Retina (tissue), 1 donor: ENCODE measurements at regions not wholly inside any gene's neighbourhood (a gene's known extent, or its start where the extent isn't known, plus 50 kb on each side); places are given as distances from the start of the nearest gene placed in this dataset.
A peak's percentile ranks its signal among the peaks of the same experiment; 100 is the strongest.
"Not testable (repeated sequence)": the region's sequence is repeated elsewhere in the genome, so short reads cannot be mapped to it uniquely, and the experiment has no call there.

ENCODE experiments used
- DNase-seq: peaks from one replicate; pipeline ENCODE4 v3.0.0-alpha.2; 2016

GRCh38 chr11:121936781-121937447, 179.1 kb downstream of the BLID start:
- no peak for DNase-seq

- DNase-seq, result no peak
These were observed 179.6 kb downstream of the BLID start for GRCh38 chr11:121936370-121936769.

- DNase-seq, result no peak
These were observed 182.3 kb downstream of the BLID start for GRCh38 chr11:121933694-121934093.

DNA sequence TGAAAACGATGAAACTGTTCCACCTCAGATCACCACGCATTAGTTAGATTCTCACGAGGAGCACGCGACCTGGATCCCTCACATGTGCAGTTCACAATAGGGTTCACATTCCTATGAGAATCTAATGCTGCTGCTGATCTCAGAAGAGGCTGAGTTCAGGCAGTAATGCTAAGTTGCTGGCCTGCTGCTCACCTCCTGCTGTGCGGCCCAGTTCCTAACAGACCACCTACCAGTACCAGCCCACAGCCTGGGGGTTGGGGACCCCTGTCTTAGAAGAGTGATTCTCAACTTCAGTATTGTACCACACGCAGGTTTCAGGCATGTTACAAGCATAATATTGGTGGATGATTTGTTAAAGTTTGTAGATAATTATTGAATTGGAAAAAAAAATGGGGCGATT, 182.7 kb downstream of the BLID start:
- DNase-seq, result peak; percentile 5

DNA sequence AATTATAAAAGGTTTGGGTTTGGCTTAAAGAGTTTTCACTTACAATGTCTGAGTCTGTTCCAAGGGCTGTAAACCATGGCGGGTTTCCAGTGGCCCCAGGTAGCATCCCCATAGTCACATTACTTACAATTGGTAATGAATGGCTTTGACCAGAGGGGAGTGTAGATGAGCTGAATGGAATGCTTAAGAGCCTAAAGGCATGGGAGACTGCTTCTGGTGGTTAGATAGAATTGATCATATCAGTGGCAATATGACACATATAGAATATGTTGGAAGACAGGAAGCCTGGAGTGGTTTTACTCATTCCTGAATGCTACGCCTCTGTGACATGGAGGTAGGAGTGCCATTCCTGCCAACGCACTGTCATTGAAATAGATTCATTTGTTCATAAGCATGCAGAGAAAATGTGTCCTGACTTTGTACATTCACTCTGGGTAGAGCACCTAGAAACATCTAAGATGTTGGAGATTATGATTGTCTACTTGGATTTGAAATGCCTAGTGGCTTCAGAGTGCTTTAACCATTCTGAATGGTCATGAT, 183.3 kb downstream of the BLID start:
- DNase-seq, result no peak

DNA sequence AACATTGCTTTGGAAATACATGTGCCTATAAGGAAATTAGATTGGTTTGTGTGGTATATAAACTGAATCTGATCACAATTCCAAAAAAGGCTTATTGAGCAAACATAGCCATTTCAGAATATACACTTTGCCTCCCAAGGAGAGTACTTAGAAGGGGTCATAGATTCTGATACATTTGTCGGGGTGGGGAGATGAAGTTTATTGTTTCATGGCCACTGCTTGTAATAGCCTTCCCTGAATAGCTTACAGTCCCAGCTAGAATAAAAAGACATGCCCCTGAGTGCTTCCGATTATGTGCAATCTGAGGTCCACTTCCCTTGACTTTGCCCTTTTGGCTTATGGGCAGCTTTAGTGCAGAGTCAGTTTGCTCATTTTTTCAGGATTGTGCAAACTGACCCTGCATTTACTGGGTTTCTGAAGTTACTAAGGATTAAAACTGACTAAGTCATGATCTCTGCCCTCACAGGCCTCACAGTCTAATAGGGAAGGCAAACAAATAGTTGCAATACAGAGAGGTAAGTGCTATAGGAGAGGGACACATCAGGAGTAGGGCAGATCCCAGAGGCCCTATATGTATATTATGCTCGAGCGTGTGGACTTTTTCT, 184.2 kb downstream of the BLID start:
- no peak for DNase-seq

- DNase-seq, result no peak
These were observed 184.9 kb downstream of the BLID start for GRCh38 chr11:121931121-121931520.

DNA sequence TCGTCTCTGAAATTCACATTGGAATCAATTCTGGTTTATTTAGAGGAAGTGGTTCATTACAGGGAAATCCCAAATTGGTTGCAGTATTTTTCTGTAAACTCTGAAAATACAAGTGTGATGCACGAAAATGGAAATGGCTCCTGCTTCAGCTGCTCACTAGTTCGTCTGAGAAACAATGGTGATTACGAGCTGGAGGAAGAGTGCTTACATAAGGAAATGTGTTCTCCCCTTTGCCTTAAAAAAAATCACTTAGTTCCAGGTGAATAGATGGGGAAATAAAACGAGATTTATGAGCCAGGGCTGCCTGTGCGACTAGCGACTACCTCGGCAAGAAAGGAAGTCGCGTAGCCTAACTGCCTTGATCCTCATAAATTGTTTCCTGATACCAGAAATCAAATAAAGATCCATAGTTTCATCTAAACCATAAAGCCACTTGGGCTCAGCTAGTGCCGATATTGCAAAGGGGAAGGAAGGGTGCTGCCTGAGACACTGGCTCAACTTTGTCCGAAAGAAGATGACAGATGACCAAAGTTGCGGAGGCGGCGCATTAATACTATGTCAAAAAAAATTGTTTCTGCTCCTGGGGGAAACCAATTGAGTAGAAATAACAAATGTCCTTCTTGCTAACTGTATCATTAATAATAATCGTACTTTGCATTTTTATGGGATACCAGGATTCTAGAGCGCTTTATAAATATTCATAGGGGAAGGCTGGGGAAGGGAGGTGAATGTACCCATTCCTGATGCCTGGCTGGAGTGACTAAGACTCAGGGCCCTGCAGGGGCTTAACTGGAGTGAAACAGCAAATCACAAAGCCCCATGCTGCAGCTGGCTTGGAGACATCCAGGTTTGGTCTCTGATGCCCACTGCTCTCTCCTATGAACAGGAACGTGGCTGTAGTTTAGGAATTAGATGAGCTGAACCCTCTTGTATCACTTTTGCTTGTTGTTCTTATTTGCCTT, 185.7 kb downstream of the BLID start:
- DNase-seq, result peak; percentile 62

DNA sequence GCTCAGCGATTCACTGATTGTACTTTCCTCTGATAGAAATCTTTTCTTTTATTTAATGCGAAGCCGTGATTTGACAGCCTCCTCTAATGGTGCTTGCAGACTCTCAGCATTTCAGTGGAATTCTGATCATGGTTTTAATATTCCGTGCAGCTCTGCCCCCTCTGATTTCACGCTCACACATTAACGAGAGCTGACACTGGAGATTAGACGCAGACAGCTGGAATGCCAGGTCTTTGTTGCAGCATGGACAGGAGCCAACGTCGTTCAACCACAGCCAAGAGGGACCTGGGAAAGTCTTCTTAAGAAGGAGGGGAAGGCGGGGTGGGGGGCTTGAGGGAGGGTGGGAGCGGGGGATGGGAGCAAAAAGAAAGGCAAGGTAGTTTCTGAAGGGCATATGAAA, 186.4 kb downstream of the BLID start:
- DNase-seq, result no peak

DNA sequence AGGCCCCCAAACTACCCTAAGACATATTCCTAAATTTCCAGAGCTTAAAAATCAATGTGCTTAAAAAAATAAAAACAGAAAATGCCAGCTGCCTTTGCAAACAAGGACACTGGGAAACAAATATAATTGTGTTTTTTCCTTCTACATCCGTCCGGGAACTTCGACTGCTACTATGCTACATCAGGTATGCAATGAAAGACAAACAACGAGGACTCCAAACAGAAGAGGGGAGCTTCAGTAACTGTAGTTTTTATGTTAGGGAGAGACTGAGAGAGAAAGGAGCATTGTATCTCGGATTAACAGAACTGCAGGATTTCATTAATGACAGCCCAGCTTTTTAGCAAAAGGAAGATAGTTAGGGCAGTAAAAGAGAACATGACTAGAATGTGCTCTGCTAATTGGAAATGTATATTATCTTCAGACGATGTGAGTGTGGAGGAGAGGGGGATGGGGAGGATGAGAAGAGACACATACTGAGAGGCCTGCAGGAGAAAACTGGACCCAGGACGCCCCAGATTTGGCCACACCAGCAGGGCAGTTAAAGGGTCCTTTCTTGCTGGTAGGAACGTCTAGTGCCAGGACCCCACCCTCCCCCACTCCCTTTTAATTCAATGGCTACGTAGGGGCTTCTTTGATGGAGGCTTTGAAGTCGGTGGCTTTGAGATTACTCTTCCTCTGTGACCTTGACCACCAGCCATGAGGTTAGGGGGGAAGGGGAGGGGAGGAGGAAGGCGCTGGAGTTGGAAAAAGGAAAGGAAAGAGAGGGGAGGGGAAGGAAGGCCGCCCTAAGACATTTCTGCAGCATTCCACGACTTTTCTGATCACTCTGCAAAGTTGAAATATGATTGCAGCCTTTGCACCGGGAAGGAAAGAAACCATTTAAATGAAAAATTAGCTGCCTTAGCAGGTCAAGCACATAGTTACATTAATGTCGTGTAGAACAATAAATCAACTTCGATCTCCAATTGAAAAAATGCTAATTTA, 187.1 kb downstream of the BLID start:
- DNase-seq, result peak; percentile 76

GRCh38 chr11:121927789-121928188, 188.2 kb downstream of the BLID start:
- no peak for DNase-seq

- no peak for DNase-seq
These were observed 188.8 kb downstream of the BLID start for GRCh38 chr11:121927097-121927785.

GRCh38 chr11:121924191-121924590, 191.8 kb downstream of the BLID start:
- DNase-seq, result no peak

- no peak for DNase-seq
These were observed 198.5 kb downstream of the BLID start for GRCh38 chr11:121917482-121917881.

GRCh38 chr11:121914508-121915059, 201.4 kb downstream of the BLID start:
- DNase-seq, result peak; percentile 7

GRCh38 chr11:121909596-121909995, 206.4 kb downstream of the BLID start:
- no peak for DNase-seq

DNA sequence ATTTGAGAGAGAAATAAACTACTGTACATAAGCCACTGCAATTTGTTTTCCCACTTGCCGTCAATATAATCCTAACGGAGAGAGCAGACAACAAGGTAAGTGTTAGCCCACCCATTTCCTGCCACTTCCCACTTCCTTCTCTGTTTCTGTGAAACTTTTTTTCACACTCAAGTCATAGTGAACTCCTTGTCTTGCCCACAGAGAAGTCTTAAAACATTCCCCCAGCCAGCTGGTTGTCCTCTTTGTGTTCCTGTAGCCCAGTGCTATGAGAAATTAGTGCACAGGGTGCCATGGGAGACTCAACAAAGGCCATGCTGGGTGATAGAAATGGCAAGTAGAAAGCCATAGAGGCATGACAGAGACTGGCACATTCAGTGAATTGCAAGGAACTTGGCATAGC, 208.6 kb downstream of the BLID start:
- no peak for DNase-seq

GRCh38 chr11:121904148-121904547, 211.9 kb downstream of the BLID start:
- no peak for DNase-seq

- no peak for DNase-seq
These were observed 214.1 kb downstream of the BLID start for GRCh38 chr11:121901886-121902285.

GRCh38 chr11:121901417-121901816, 214.6 kb downstream of the BLID start:
- DNase-seq, result not testable (repeated sequence)

DNA sequence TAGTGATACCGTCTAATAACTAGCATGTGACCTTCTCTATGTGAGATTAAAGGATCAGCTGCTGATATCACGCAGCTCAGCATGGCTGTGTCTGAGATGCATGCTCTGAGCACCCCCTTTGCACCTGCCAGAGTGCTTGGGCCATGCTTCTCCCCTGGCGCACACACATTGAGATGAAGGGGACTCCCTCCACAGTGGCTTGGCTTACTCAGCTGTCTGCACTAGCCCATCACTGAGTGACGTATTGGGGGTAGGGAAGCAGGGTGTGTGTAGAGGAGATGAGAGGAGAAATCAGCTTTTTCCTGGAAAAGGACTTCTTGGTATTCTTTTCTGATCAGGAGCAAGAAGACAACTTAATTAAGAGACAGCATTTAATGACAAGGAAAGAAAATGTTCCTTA, 216.5 kb downstream of the BLID start:
- no peak for DNase-seq
